Subcutaneous abdominal adipose tissue (tissue), 5 donors: ENCODE measurements at regions not wholly inside any gene's neighbourhood (a gene's known extent, or its start where the extent isn't known, plus 50 kb on each side); places are given as distances from the start of the nearest gene placed in this dataset.

Experiments used
- H3K27ac ChIP-seq: one replicate; pipeline ENCODE4 v1.7.0; 2013; ENCODE audit warnings: low read depth, mild to moderate bottlenecking, inconsistent platforms, low read length, moderate library complexity
- H3K27me3 ChIP-seq, 5 donors: one replicate each; pipeline ENCODE4 v1.7.0; 2013; ENCODE audit warnings: low read length in 5 of 5, inconsistent platforms in 1 of 5; ENCODE audit not compliant: control insufficient read depth in 5 of 5, insufficient read depth in 4 of 5
- H3K36me3 ChIP-seq, 5 donors: one replicate each; pipeline ENCODE4 v1.7.0; 2013; ENCODE audit warnings: low read length in 5 of 5; ENCODE audit not compliant: control insufficient read depth in 5 of 5, insufficient read depth in 5 of 5
- H3K4me1 ChIP-seq, 5 donors: one replicate each; pipeline ENCODE4 v1.7.0; 2013; ENCODE audit warnings: low read length in 5 of 5, mild to moderate bottlenecking in 3 of 5, moderate library complexity in 1 of 5; ENCODE audit not compliant: control insufficient read depth in 5 of 5, insufficient read depth in 5 of 5
- H3K4me3 ChIP-seq, 5 donors: one replicate each; pipeline ENCODE4 v1.7.0; 2013; ENCODE audit warnings: low read length in 5 of 5, low read depth in 1 of 5
- H3K9ac ChIP-seq, 5 donors: one replicate each; pipeline ENCODE4 v1.7.0; 2013; ENCODE audit warnings: low read length in 5 of 5, mild to moderate bottlenecking in 4 of 5, moderate library complexity in 3 of 5
- H3K9me3 ChIP-seq, 5 donors: one replicate each; pipeline ENCODE4 v1.7.0; 2013; ENCODE audit warnings: low read length in 5 of 5; ENCODE audit not compliant: control insufficient read depth in 5 of 5
- donor health status: healthy.
- donor health status: healthy.
- donor health status: healthy.
- donor health status: healthy.
- donor health status: healthy.

- no peaks in the 10 kb centered on the region for H3K4me1 ChIP-seq
- H3K27ac ChIP-seq = no peak overlapping the region
- H3K27me3 ChIP-seq = peaks cover 0 to 6% (median 3%) of the 10 kb centered on the region in 5 donors
- no peaks in the 10 kb centered on the region for H3K36me3 ChIP-seq
- no peak overlapping the region for H3K9ac ChIP-seq
- H3K9me3 ChIP-seq = no peaks in the 10 kb centered on the region
- no peak overlapping the region for H3K4me3 ChIP-seq
Observed at GRCh38 chr2:6679471-6679870, 186.2 kb downstream of the CMPK2 start.

- no peak overlapping the region for H3K9ac ChIP-seq
- H3K4me3 ChIP-seq = no peak overlapping the region
- H3K36me3 ChIP-seq = no peaks in the 10 kb centered on the region
- H3K27me3 ChIP-seq = peaks cover 0 to 6% (median 3%) of the 10 kb centered on the region in 5 donors
- H3K4me1 ChIP-seq = no peaks in the 10 kb centered on the region
- H3K27ac ChIP-seq = no peak overlapping the region
- peaks cover 0 to 11% (median 5%) of the 10 kb centered on the region in 5 donors for H3K9me3 ChIP-seq
Observed at GRCh38 chr2:6683516-6683915, 182.2 kb downstream of the CMPK2 start.

- Histone ChIP-seq H3K36me3 (no peaks in the 10 kb centered on the region), H3K4me1 (no peaks in the 10 kb centered on the region), H3K27me3 (peaks cover 0 to 4% (median 3%) of the 10 kb centered on the region in 5 donors), H3K9ac (no peak overlapping the region), H3K27ac (no peak overlapping the region), H3K4me3 (no peak overlapping the region), H3K9me3 (peaks cover 0 to 11% (median 5%) of the 10 kb centered on the region in 5 donors)
Observed at GRCh38 chr2:6685447-6685846, 180.3 kb downstream of the CMPK2 start.

- Histone ChIP-seq H3K9me3 (peaks cover 0 to 4% (median 0%) of the 10 kb centered on the region in 5 donors), H3K27ac (no peak overlapping the region), H3K4me1 (peaks cover 0 to 10% (median 0%) of the 10 kb centered on the region in 5 donors), H3K9ac (no peak overlapping the region), H3K4me3 (no peak overlapping the region), H3K36me3 (no peaks in the 10 kb centered on the region), H3K27me3 (no peaks in the 10 kb centered on the region)
Observed at GRCh38 chr2:6692056-6692455, 173.7 kb downstream of the CMPK2 start.

DNA sequence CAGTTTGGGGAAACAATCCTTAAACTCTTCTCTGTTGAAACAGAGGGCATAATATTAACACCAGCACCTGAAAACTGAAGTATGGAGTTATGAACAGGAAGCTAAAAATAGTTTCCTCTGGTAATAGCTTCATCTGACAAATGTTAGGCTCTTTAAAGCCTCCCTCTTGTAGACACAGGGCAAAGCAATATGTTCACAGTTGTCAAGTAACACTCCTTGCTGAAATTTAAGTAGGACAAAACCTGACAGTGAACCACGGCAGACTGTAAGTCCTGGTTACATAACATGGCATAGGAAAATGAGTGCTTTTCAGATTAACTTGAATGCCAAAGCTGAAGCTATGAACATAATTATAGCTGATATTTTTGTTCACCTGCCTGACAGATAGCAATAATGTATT lies 172.9 kb downstream of the CMPK2 start:
- peaks cover 0 to 10% (median 0%) of the 10 kb centered on the region in 5 donors for H3K4me1 ChIP-seq
- H3K27ac ChIP-seq = no peak overlapping the region
- H3K9me3 ChIP-seq = no peaks in the 10 kb centered on the region
- no peaks in the 10 kb centered on the region for H3K27me3 ChIP-seq
- H3K36me3 ChIP-seq = no peaks in the 10 kb centered on the region
- H3K4me3 ChIP-seq = no peak overlapping the region
- no peak overlapping the region for H3K9ac ChIP-seq

DNA sequence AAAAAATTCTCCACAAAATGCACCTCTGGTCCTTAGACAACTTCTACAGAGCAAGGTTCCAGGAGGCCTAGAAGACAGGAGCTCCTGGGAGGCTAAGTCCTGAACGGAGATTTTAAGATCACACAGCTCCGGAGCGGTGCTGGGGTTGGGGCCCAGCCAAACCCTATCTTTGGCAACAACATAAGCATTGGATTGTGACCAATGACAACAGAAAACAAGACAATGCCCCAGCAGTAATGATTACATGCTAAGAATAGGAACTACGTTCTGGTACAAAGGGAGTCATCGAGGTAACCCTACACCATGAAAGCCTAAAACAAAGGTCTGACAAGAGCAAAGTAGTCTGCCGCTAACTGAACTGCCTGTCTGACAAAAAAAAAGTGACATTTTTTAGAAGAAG lies 171.2 kb downstream of the CMPK2 start:
- H3K27ac ChIP-seq = no peak overlapping the region
- no peak overlapping the region for H3K4me3 ChIP-seq
- no peaks in the 10 kb centered on the region for H3K27me3 ChIP-seq
- H3K9ac ChIP-seq = no peak overlapping the region
- peaks cover 0 to 10% (median 0%) of the 10 kb centered on the region in 5 donors for H3K4me1 ChIP-seq
- no peaks in the 10 kb centered on the region for H3K36me3 ChIP-seq
- no peaks in the 10 kb centered on the region for H3K9me3 ChIP-seq

DNA sequence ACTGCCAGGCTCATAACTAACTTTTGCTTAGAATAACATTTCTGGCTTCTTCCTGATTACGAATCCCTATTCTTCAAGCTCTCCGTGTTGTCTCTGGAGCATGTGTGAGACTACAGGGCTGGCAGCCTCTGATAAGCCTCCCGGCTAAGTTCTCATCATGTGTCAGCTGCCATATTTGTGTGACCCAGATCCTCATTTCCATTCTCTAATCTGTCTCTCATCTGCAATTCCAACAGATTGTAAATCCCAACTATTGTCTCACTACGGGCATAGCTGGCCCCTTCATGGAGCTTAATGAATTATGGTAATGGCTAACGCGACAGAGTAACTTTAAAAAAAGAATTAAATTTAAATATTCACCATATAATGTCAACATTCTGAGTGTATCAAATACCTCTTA lies 165.4 kb downstream of the CMPK2 start:
- Histone ChIP-seq H3K36me3 (no peaks in the 10 kb centered on the region), H3K27ac (no peak overlapping the region), H3K4me3 (no peak overlapping the region), H3K9ac (no peak overlapping the region), H3K4me1 (no peaks in the 10 kb centered on the region), H3K27me3 (no peaks in the 10 kb centered on the region), H3K9me3 (peaks cover 0 to 21% (median 9%) of the 10 kb centered on the region in 5 donors)

DNA sequence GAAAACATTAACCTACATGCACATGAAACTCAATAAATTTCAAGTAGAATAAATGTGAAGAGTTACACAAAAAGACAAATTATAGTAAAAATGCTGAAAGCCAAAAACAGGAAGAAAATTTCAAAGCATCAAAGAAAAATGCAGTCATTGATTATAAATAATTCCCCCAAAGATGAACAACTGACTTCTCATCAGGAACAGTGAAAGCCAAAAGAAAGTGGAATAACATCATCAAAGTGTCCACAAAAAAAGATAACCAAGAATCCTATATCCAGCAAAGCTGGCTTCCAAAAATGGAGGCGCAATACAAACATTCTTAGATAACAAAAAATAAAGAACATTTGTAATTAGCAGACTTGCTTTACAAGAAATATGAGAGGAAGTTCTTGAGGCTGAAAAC lies 161.6 kb downstream of the CMPK2 start:
- no peaks in the 10 kb centered on the region for H3K4me1 ChIP-seq
- H3K4me3 ChIP-seq = no peak overlapping the region
- no peaks in the 10 kb centered on the region for H3K27me3 ChIP-seq
- no peak overlapping the region for H3K27ac ChIP-seq
- H3K9ac ChIP-seq = no peak overlapping the region
- no peaks in the 10 kb centered on the region for H3K36me3 ChIP-seq
- H3K9me3 ChIP-seq = peaks cover 0 to 22% (median 9%) of the 10 kb centered on the region in 5 donors

DNA sequence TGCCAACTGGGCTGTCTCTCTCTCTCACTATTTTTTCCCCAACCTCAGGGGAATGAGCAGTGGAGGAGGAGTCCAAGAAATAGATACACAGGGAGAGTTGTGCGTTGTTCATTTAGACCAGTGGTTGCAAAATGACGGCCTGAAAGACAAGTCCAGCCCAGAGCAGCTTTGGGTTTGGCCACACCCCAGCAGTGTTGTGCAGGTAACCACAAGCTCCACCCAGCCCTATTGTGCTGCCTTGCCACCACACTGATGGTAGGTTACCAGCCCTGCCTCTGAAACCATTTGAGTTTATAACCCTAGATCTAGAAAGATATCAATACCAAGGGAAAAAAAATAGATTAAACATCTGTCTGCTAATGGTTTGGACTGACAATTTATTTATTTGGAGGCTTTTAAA lies 144.3 kb downstream of the CMPK2 start:
- Histone ChIP-seq H3K27me3 (no peaks in the 10 kb centered on the region), H3K9me3 (no peaks in the 10 kb centered on the region), H3K9ac (no peak overlapping the region), H3K4me3 (no peak overlapping the region), H3K27ac (no peak overlapping the region), H3K4me1 (no peaks in the 10 kb centered on the region), H3K36me3 (no peaks in the 10 kb centered on the region)

- H3K4me3 ChIP-seq = no peak overlapping the region
- H3K9ac ChIP-seq = no peak overlapping the region
- no peaks in the 10 kb centered on the region for H3K27me3 ChIP-seq
- H3K27ac ChIP-seq = no peak overlapping the region
- no peaks in the 10 kb centered on the region for H3K36me3 ChIP-seq
- H3K9me3 ChIP-seq = no peaks in the 10 kb centered on the region
- H3K4me1 ChIP-seq = no peaks in the 10 kb centered on the region
Observed at GRCh38 chr2:6722574-6722973, 143.1 kb downstream of the CMPK2 start.
